OCI-LY7 (cell line): ENCODE measurements at regions not wholly inside any gene's neighbourhood (a gene's known extent, or its start where the extent isn't known, plus 50 kb on each side); places are given as distances from the start of the nearest gene placed in this dataset.

Experiments
- BruUV-seq: library from RNA; stranded (reverse); fragments of 400-500 nt; replicated peaks from 2 replicates; lab custom pipeline; 2021; lab: Mats Ljungman, UMichigan
- CTCF ChIA-PET: fragments of 300-600 bp; sonication (Branson Sonifier 250); formaldehyde crosslinking; loops from one replicate; lab custom pipeline; 2022; ENCODE audit warnings: antibody characterized with exemption; ENCODE audit not compliant: unreplicated experiment; lab: Charles Lee
- POLR2A ChIA-PET: fragments of 300-600 bp; sonication (Branson Sonifier 250); formaldehyde crosslinking; loops from one replicate; lab custom pipeline; 2022; ENCODE audit warnings: antibody characterized with exemption; lab: Charles Lee
- DNase-seq: peaks from one replicate; pipeline ENCODE4 v3.0.0-alpha.2; 2015; ENCODE audit warnings: low spot score
- H2AFZ ChIP-seq: fragments of 200-600 bp; sonication (generic), shearing (Covaris generic); 2 replicates; pipeline ENCODE4 v1.6.1; 2014; ENCODE audit warnings: mild to moderate bottlenecking, antibody characterized with exemption, low read length, moderate library complexity
- H3K27ac ChIP-seq: fragments of 200-600 bp; sonication (generic); 2 replicates; pipeline ENCODE4 v1.5.1; 2014; ENCODE audit warnings: mixed run types, low read depth, mild to moderate bottlenecking, moderate library complexity, low read length, inconsistent platforms; ENCODE audit not compliant: poor library complexity, severe bottlenecking
- H3K36me3 ChIP-seq: fragments of 200-600 bp; sonication (generic); 2 replicates; pipeline ENCODE4 v1.6.1; 2014; ENCODE audit warnings: mild to moderate bottlenecking, antibody characterized with exemption, low read length, moderate library complexity, mixed read lengths; ENCODE audit not compliant: insufficient read depth
- H3K4me1 ChIP-seq: fragments of 200-600 bp; sonication (generic); 2 replicates; pipeline ENCODE4 v1.5.1; 2014; ENCODE audit warnings: mild to moderate bottlenecking, low read length; ENCODE audit not compliant: insufficient read depth, poor library complexity, severe bottlenecking
- H3K4me2 ChIP-seq: fragments of 200-600 bp; sonication (generic); 2 replicates; pipeline ENCODE4 v1.6.1; 2014; ENCODE audit warnings: mild to moderate bottlenecking, low read length
- H3K4me3 ChIP-seq: fragments of 200-600 bp; sonication (generic); 2 replicates; pipeline ENCODE4 v1.5.1; 2014; ENCODE audit warnings: mild to moderate bottlenecking, low read depth, low read length; ENCODE audit not compliant: poor library complexity, severe bottlenecking
- H3K79me2 ChIP-seq: fragments of 200-600 bp; sonication (generic); 2 replicates; pipeline ENCODE4 v1.6.1; 2016; ENCODE audit warnings: low read depth, mild to moderate bottlenecking, low read length, moderate library complexity, mixed read lengths; ENCODE audit not compliant: insufficient read depth
- H3K9me2 ChIP-seq: fragments of 200-600 bp; sonication (generic); 2 replicates; pipeline ENCODE4 v1.6.1; 2016; ENCODE audit warnings: mild to moderate bottlenecking, low read length, mixed read lengths; ENCODE audit not compliant: insufficient read depth
- H3K9me3 ChIP-seq: fragments of 200-600 bp; sonication (generic); 2 replicates; pipeline ENCODE4 v1.6.1; 2014; ENCODE audit warnings: mild to moderate bottlenecking, mixed run types, low read length, mixed read lengths
- H4K20me1 ChIP-seq: fragments of 200-600 bp; sonication (generic); 2 replicates; pipeline ENCODE4 v1.6.1; 2014; ENCODE audit warnings: mild to moderate bottlenecking, antibody characterized with exemption, low read length, moderate library complexity, mixed read lengths; ENCODE audit not compliant: insufficient read depth
- CTCF ChIP-seq: fragments of 200-600 bp; sonication (generic); conservative IDR thresholded peaks from 2 replicates; pipeline ENCODE4 v1.5.1; 2014; ENCODE audit warnings: mild to moderate bottlenecking, antibody characterized with exemption, low read length, moderate library complexity, mixed read lengths
- EZH2phosphoT487 ChIP-seq: fragments of 200-600 bp; sonication (generic); IDR thresholded peaks from 2 replicates; pipeline ENCODE4 v1.6.1; 2018; ENCODE audit warnings: low read depth, borderline replicate concordance, mild to moderate bottlenecking, mixed run types, antibody characterized with exemption, low read length, moderate library complexity, mixed read lengths
- intact Hi-C: fragments of 100-400 bp; cut with micrococcal nuclease; formaldehyde crosslinking; loops from one replicate; pipeline ENCODE4 v1.10.0; 2022; ENCODE audit not compliant: unreplicated experiment

- ChIA-PET POLR2A (no interaction called here), CTCF (no interaction called here)
- TF ChIP-seq CTCF (no peak), EZH2phosphoT487 (no peak)
- no peaks in the 10 kb centered on the region for H3K79me2 ChIP-seq
- no TSS peak for BruUV-seq
- H4K20me1 ChIP-seq: 0 out of 2 replicates have a peak, but pooled peaks cover 3% of the 10 kb centered on the region
- H3K4me2 ChIP-seq: no peak overlapping the region
- H3K4me1 ChIP-seq: peaks cover 14% of the 10 kb centered on the region
- H3K9me3 ChIP-seq: no peaks in the 10 kb centered on the region
- H3K4me3 ChIP-seq: no peak overlapping the region
- H3K27ac ChIP-seq: no peak overlapping the region
- H3K9me2 ChIP-seq: no peaks in the 10 kb centered on the region
- no peak for DNase-seq
- no peaks in the 10 kb centered on the region; the same call in 1 of the 2 replicates for H3K36me3 ChIP-seq
- no peak overlapping the region for H2AFZ ChIP-seq
- intact Hi-C loops: no loop called here
Observed at GRCh38 chr7:112877691-112878460, 87.7 kb upstream of the TMEM168 start.

- CTCF ChIA-PET: no interaction called here
- DNase-seq: no peak
- POLR2A ChIA-PET: no interaction called here
- TF ChIP-seq EZH2phosphoT487: no peak
- no peak for TF ChIP-seq CTCF
- Histone ChIP-seq H3K79me2 (no peaks in the 10 kb centered on the region), H3K36me3 (no peaks in the 10 kb centered on the region; the same call in 1 of the 2 replicates), H3K4me1 (peaks cover 9% of the 10 kb centered on the region), H4K20me1 (0 out of 2 replicates have a peak, but pooled peaks cover 5% of the 10 kb centered on the region), H3K4me3 (no peak overlapping the region), H3K27ac (no peak overlapping the region), H2AFZ (no peak overlapping the region), H3K9me3 (no peaks in the 10 kb centered on the region), H3K4me2 (no peak overlapping the region), H3K9me2 (no peaks in the 10 kb centered on the region)
- BruUV-seq: no TSS peak
- intact Hi-C loops: no loop called here
Observed at GRCh38 chr7:112876877-112877276, 86.7 kb upstream of the TMEM168 start.

- BruUV-seq: no TSS peak
- Histone ChIP-seq H3K9me2 (no peaks in the 10 kb centered on the region), H3K4me3 (no peak overlapping the region), H3K79me2 (no peaks in the 10 kb centered on the region), H4K20me1 (0 out of 2 replicates have a peak, but pooled peaks cover 6% of the 10 kb centered on the region), H3K9me3 (no peaks in the 10 kb centered on the region), H3K36me3 (no peaks in the 10 kb centered on the region), H3K4me2 (no peak overlapping the region), H3K4me1 (peaks cover 9% of the 10 kb centered on the region), H3K27ac (no peak overlapping the region), H2AFZ (no peak overlapping the region)
- CTCF ChIA-PET: no interaction called here
- intact Hi-C loops: no loop called here
- DNase-seq: no peak
- POLR2A ChIA-PET: no interaction called here
- TF ChIP-seq CTCF (no peak), EZH2phosphoT487 (no peak)
Observed at GRCh38 chr7:112874909-112875308, 84.7 kb upstream of the TMEM168 start.
